GM18505 (cell line): ENCODE measurements at regions not wholly inside any gene's neighbourhood (a gene's known extent, or its start where the extent isn't known, plus 50 kb on each side); places are given as distances from the start of the nearest gene placed in this dataset.

Experiments used
- ATAC-seq: cut with Tn5 transposase; IDR thresholded peaks from one replicate; pipeline ENCODE4 v1.9.1; 2021; ENCODE audit not compliant: unreplicated experiment
- POLR2A ChIP-seq: IDR thresholded peaks from 4 replicates; pipeline ENCODE4 v1.6.1; 2011; ENCODE audit warnings: borderline replicate concordance; ENCODE audit not compliant: insufficient read depth, insufficient read length; ENCODE audit errors: extremely low read depth

DNA sequence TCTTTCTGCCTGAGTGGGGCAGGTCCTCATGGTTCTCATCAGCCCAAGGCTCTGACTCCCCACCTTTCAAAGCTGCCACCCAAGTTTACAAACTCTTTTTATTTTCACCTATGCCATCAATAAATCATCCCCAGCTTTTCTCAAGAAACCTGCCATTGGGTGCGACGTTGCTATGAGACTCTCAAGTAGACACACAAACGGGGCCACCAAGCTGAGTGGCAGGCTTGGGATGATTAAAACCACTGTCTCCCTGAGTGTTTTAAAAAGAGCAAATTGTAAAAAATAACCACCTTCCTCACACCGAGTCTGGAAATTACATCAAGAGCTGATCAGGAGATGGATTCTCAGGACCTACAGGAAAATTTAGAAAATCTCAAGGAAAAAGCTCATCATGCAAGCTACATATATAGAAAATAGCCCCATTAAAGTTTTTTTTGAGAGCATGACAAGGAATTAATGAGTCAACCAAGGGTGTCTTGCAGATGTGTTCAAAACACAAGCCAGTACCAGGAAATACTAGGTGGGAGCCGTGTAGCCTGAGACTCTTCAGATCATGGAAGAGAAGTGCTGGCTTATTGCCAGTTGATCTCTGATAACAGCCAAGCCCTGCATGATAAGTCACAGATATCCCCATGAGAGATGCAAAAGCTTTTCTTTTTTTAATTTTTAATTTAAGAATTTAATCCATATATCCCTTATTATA lies 158.4 kb upstream of the BACE2 start:
- no peak for TF ChIP-seq POLR2A

DNA sequence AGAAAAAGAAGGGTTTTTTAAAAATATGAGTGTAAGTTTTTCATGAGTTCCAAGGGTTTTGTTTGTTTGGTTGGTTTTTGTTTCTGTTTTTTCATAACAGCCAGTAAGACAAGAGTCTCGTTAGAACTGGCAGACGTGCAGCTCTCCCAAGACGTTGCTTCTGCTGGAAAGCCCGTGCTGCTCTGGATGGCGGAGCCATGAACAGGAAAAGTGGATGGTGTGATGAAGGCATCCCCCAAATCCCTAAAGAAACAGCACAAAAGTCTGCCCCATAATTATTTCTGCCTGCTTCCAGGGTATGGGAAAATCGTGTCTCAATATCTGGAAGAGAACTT lies 157.9 kb upstream of the BACE2 start:
- ATAC-seq = no peak

More for the DNA sequence above, 158.4 kb upstream of the BACE2 start:
- no peak for ATAC-seq

GRCh38 chr21:41011098-41011731 lies 156.7 kb upstream of the BACE2 start:
- ATAC-seq = no peak
- TF ChIP-seq POLR2A = no peak

More for the DNA sequence above, 157.9 kb upstream of the BACE2 start:
- TF ChIP-seq POLR2A = no peak

DNA sequence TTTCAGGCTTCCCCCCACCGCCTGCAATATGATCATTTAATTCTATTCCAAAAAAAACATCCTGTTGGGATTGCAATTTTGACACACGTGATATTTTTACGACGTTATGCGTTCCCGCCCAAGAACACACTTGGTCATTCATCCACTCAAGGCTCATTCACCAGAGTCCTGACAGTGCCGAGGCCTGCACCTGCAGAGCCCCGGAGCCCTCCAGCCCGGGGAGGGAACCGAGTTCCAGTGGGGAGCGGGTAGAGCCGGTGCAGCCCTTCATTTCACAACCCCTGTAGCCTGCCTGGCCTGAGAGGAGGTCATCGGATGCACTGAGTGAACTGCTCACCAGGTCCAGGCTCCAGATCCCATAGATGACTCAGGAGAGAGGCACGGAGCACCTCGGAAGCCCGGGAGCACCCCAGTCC lies 156.0 kb upstream of the BACE2 start:
- TF ChIP-seq POLR2A = no peak
- ATAC-seq = no peak

GRCh38 chr21:41012425-41012824 lies 155.5 kb upstream of the BACE2 start:
- no peak for TF ChIP-seq POLR2A
- ATAC-seq = no peak

DNA sequence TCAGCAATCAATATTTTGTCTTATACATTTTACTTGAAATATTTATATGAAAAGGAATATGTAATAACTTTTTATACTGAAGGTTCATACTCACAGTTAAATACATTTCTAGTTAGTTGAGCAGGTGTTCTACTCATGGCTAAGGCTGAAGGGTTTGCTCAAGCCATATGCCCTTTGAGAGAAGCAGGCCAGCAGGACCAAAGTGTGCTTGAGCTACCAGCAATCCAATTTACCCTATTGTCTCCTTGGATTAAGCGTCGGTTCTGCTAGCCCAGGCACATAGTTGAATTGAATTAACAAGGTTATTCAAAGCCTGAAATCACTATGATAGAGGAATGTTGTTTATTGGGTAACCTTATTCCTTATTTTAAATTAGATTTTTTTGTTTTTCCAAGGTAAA lies 151.5 kb upstream of the BACE2 start:
- no peak for TF ChIP-seq POLR2A
- ATAC-seq = no peak

GRCh38 chr21:41018431-41018830 lies 149.5 kb upstream of the BACE2 start:
- no peak for ATAC-seq
- no peak for TF ChIP-seq POLR2A

DNA sequence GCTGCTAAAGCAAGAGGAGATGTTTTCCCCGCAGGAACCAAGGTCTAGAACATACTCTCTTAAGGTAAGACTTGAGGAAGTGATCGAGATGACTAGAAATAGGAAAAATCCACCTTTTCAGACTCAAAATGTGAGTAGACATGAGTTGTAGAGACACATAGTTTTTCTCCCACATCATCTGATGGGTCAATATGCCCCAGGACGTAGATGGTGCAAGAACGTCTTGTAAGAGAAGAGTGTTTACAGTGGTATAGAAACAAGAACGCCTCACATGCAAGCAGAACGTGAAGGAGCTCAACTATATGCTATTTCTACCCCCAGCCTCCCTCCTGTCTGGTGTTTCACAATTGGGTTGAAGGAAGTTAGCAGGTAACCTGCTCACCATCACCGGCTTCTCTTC lies 144.0 kb upstream of the BACE2 start:
- no peak for ATAC-seq

GRCh38 chr21:41024341-41024740 lies 143.6 kb upstream of the BACE2 start:
- TF ChIP-seq POLR2A = no peak
- no peak for ATAC-seq

More for the DNA sequence above, 144.0 kb upstream of the BACE2 start:
- TF ChIP-seq POLR2A = no peak

DNA sequence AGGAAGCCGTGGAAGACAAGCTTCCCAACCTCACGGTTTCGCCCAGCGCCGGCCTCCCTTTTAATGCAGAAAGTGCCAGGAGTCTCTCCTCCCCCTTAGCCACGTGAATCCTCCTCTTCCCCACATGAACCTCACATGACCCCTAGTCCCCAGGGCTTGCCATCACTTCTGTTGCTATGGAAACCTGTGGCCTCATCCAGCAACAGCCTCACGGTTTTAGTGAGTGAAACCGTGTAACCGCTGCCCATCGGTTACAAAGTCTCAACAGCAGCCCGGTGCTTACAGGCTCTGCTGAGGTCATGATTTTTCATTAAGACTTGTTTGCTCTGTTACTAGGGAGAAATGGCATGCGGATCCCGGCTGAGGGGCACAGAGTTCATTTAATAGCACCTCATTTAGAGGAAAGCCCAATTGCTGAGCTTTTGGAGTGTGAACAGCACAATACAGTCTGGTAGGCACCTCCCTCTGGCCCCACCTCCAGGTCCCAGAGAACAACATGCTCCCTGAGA lies 143.2 kb upstream of the BACE2 start:
- no peak for TF ChIP-seq POLR2A
- ATAC-seq = no peak

DNA sequence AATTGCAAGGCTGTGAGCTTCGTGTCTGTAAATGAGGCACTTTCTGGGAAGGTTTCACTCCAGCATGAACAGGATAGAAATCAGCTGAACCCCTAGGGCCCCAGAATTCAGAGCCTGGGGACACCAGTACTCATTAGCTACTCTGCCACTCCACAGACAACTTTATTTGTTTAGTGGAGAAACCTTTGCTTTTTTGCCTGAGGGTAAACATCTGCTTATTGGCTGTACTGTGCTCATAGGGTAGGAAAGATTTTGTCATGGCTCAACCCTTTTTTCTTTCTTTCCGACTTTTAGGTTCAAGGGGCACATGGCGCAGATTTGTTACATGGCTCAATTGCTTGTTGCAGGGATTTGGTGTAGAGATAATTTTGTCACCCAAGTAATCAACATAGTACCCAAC lies 138.4 kb upstream of the BACE2 start:
- no peak for ATAC-seq
- TF ChIP-seq POLR2A = no peak

- ATAC-seq = no peak
- TF ChIP-seq POLR2A = no peak
Observed at GRCh38 chr21:41031701-41032220, 136.2 kb upstream of the BACE2 start.

DNA sequence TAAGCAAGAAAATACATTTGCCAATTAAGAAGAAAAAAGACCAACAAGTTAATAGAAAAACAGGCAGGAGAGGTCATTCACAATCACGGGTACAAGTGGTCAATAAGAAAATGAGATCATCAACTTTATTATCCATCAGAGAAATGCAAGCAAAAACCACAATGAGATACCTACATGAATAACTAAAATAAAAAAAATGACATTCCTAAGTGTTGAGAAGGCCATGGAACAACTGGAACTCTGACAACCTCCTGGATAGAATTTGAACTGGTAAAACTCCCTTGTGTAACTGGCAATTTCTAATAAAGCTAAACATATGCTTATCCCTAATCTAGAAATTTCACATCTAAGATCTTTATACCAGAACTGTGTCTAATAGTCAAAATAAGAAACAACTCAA lies 135.4 kb upstream of the BACE2 start:
- ATAC-seq = no peak
- no peak for TF ChIP-seq POLR2A

GRCh38 chr21:41037212-41037611 lies 130.7 kb upstream of the BACE2 start:
- no peak for ATAC-seq
- no peak for TF ChIP-seq POLR2A
